Spinal cord (tissue), 9 donors: ENCODE measurements at regions not wholly inside any gene's neighbourhood (a gene's known extent, or its start where the extent isn't known, plus 50 kb on each side); places are given as distances from the start of the nearest gene placed in this dataset.

ENCODE experiments used
- DNase-seq, 6 donors: peaks; one replicate each; pipeline versions ENCODE4 v3.0.0 to v3.0.0-alpha.2; 2013 to 2015; ENCODE audit warnings: low spot score in 6 of 6, low read depth in 4 of 6
- H3K27ac ChIP-seq: one replicate; pipeline ENCODE4 v1.5.1; 2013; ENCODE audit warnings: low read depth, low read length, control low read depth
- H3K27me3 ChIP-seq: one replicate; pipeline ENCODE4 v1.6.1; 2013; ENCODE audit warnings: low read length; ENCODE audit not compliant: control insufficient read depth, insufficient read depth
- H3K36me3 ChIP-seq: one replicate; pipeline ENCODE4 v1.6.1; 2013; ENCODE audit warnings: low read length; ENCODE audit not compliant: control insufficient read depth, insufficient read depth
- H3K4me1 ChIP-seq: one replicate; pipeline ENCODE4 v1.6.1; 2013; ENCODE audit warnings: low read length; ENCODE audit not compliant: control insufficient read depth, insufficient read depth
- H3K4me3 ChIP-seq: one replicate; pipeline ENCODE4 v1.5.1; 2013; ENCODE audit warnings: low read depth, low read length, control low read depth
- H3K9me3 ChIP-seq: one replicate; pipeline ENCODE4 v1.6.1; 2013; ENCODE audit warnings: low read length; ENCODE audit not compliant: control insufficient read depth, insufficient read depth
- WGBS: methylation state at CpG from one replicate; pipeline ENCODE4 v1.1.5; 2013; ENCODE audit warnings: missing lambda C conversion rate; ENCODE audit not compliant: insufficient coverage; 5-methylcytosine and 5-hydroxymethylcytosine counted together
- donor health status: healthy.

DNA sequence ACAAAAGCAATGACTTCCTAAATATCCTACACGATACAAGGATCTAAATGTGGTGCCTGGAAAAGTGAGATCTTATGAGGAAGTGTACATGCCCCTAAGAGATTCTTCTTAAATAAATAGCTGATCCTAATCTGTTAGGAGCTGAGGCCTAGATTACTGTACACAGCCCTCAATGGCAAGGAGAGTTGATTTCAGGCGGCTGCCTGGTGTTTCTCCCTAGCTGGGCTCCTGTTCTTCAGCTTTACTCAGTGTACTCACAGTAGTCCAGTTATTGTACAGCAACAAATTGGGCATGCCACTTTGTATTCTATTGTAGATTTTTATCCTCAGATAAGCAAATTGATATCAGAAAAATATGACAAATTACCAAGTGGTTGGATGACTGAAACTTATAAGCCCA lies 358.2 kb upstream of the PDGFD start:
- Histone ChIP-seq H3K36me3 (no peaks in the 10 kb centered on the region), H3K27me3 (no peaks in the 10 kb centered on the region), H3K27ac (no peak overlapping the region), H3K4me1 (no peaks in the 10 kb centered on the region), H3K4me3 (no peak overlapping the region), H3K9me3 (no peaks in the 10 kb centered on the region)
- no peak for DNase-seq
- WGBS, result no CpG with 5 or more reads among the region's 2 CpGs

DNA sequence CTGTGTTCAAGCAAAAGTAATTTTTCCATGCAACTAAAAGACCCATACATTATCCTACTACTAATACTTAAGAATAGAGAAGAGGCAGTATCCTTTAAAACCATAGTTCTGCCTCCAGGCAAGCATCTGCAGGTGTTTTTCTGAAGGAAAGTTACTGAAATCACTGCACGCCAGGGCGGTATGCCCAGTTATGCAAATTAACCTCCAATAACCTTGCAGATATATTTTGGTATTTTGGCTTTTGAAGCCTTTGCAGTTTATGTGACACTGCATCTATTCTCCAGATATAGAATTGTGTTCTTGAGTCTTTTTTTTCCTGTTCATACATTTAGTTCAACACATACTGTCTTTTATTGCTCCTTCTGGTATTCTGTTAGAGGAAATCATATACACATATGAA lies 346.2 kb upstream of the PDGFD start:
- no CpG with 5 or more reads among the region's 2 CpGs for whole genome bisulfite sequencing
- Histone ChIP-seq H3K36me3 (no peaks in the 10 kb centered on the region), H3K27ac (no peak overlapping the region), H3K27me3 (no peaks in the 10 kb centered on the region), H3K4me1 (no peaks in the 10 kb centered on the region), H3K4me3 (no peak overlapping the region), H3K9me3 (no peaks in the 10 kb centered on the region)
- peak in 1 of 6 donors; percentile 39 for DNase-seq

DNA sequence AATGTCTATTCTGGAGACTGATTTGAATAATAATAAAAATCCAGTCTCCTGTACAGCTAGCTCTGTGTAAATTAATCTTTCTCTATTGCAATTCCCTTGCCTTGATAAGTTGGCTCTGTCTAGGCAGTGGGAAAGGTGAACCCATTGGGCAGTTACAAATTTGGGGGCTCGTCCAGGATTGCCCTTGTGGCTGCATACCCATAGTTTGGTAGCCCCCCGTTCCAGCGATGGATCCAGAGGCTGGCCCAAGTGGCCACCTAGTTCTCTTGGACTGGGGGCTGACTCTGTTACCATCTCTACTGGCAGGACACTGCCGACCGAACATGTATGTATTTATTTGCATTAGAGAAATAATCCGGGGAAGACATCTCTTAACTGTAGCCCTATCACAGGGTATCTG lies 326.2 kb upstream of the PDGFD start:
- Histone ChIP-seq H3K4me3 (no peak overlapping the region), H3K36me3 (no peaks in the 10 kb centered on the region), H3K4me1 (no peaks in the 10 kb centered on the region), H3K9me3 (peaks cover 9% of the 10 kb centered on the region), H3K27ac (no peak overlapping the region), H3K27me3 (no peaks in the 10 kb centered on the region)
- no peak for DNase-seq
- WGBS, result 87% methylated on average over 3 of the region's 6 CpGs

DNA sequence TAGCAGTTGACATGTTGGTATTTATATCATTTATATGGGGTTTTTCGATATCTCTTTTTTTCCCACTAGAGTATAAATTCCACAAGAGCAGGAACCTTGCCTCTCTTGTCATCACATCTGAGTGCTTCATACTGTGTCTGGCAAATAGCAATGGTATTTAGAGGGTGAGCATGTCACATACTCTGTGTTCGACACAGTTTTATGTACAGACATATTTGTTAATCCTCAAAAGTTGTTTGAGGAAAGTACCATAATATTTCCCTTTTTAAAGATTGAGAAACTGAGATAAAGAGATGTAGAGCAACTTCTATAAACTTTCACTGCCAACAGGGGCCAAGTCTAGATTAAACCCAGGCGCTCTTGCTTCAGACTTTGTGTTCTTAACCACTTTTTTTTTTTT lies 324.6 kb upstream of the PDGFD start:
- Histone ChIP-seq H3K4me3 (no peak overlapping the region), H3K4me1 (no peaks in the 10 kb centered on the region), H3K27ac (no peak overlapping the region), H3K36me3 (no peaks in the 10 kb centered on the region), H3K27me3 (no peaks in the 10 kb centered on the region), H3K9me3 (peaks cover 9% of the 10 kb centered on the region)
- DNase-seq, result no peak
- WGBS, result no CpG with 5 or more reads among the region's 3 CpGs

DNA sequence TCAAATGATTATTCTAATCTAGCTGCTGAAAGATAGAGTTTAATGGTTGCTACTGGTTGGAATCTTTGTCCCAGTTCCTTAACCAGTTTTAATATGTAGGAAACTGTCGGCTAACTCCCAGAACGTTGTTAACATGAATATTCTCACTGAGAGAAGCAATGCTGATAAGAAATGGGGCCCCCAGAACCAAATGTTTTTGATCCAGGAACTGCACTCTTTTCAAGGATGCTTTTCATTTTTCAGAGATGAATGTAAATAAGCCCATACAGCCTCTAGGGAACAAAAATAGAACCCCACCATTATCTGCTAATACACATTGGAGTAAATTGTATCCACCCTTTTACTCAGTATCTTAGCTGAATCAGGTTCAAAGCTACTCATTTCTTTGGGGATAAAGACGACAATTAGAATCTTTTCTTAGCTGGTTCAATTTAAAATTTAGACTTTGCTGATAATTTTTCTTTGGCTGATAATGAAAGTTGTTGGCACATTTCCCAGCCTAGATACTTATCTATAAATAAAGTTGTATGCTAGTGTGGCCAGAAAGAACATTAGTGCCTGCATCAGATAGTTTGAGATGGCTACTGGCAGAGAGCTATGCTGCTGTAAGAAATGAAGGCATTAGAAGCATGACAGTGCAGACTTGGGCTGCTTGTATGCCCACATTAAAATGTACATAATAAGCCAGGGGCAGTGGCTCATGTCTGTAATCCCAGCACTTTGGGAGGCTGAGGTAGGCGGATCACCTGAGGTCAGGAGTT lies 323.3 kb upstream of the PDGFD start:
- H3K27ac ChIP-seq, result no peak overlapping the region
- H3K36me3 ChIP-seq, result no peaks in the 10 kb centered on the region
- H3K4me3 ChIP-seq, result no peak overlapping the region
- H3K4me1 ChIP-seq, result no peaks in the 10 kb centered on the region
- peak in 1 of 6 donors; percentile 51 for DNase-seq
- H3K27me3 ChIP-seq, result no peaks in the 10 kb centered on the region
- WGBS, result no CpG with 5 or more reads among the region's 4 CpGs
- peaks cover 9% of the 10 kb centered on the region for H3K9me3 ChIP-seq

DNA sequence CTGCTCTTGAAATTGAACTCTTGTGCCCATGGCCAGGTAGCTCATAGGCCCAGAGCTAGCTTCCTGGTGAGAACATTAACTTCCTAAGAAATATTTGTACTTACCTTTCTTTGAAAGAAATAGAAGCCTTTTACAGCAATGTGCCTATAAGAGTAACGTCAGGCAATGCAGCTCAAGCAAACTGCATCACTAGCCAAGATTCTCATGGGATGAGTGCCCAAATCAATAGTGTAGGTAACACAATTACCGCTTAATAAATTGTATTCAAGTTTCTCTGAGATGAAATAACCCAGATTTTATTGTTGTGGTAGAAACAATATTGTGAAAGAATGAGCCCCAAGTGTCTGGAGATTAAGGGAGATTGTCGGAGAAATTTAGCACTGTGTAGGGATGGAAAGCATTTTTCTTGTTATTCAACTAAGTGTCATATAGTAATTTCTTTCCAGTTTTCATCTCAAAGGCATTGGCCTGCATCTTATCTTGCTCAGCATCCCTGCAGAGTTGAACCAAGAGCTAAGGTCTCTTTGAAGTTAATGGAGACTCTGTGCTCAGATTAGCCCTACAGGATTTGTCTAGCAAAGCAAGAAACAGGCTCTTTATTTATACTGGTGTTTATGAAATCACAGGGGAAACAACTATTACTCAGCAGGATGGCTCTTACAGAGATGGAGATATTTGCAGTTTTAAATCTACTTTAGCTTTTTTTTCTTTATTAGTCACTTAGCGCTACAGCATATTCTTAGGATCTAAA lies 321.0 kb upstream of the PDGFD start:
- Histone ChIP-seq H3K27me3 (no peaks in the 10 kb centered on the region), H3K27ac (no peak overlapping the region), H3K4me1 (no peaks in the 10 kb centered on the region), H3K9me3 (no peaks in the 10 kb centered on the region), H3K36me3 (no peaks in the 10 kb centered on the region), H3K4me3 (no peak overlapping the region)
- peak in 2 of 6 donors; percentile 29 to 74 for DNase-seq
- WGBS, result no CpG with 5 or more reads among the region's 4 CpGs

DNA sequence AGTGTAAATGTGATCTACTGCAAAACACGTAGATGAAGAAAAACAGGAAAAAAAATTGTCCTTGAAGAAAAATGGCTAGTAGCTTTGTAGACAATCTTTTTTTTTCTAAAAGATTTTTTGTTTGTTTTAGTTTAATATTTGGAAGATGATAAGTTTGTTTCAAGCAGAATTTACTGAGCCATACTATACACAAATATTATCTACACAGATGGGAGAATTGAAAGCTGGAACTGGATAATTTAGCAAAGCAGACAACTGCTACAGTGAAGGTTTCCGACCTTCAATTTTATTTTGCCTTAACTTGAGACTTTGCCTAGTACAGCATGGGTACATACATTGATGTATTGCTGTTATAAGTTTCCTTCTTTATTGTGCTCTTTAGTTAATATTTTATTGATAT lies 313.0 kb upstream of the PDGFD start:
- DNase-seq, result no peak
- Histone ChIP-seq H3K36me3 (no peaks in the 10 kb centered on the region), H3K9me3 (no peaks in the 10 kb centered on the region), H3K4me1 (no peaks in the 10 kb centered on the region), H3K4me3 (no peak overlapping the region), H3K27me3 (no peaks in the 10 kb centered on the region), H3K27ac (no peak overlapping the region)
- no CpG with 5 or more reads among the region's 2 CpGs for WGBS

DNA sequence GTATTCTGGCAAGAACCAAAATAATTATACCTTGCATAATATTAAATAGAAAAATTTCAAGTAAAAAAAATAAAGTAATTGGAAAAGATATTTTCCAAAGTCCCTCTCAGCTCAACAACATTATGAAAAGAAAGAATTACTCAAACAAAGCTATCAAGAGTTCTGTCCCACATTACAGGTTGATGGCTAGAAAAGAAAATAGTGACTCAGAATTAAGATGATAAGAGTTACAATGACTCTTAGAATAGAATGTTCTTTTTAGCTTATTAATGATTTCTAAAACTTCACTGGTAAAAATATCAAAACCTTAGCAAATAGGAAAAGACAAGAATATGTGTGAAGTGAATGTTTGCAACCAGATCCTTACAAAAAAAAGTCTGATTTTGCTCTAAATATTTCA lies 312.5 kb upstream of the PDGFD start:
- no peak for DNase-seq
- no peaks in the 10 kb centered on the region for H3K27me3 ChIP-seq
- no peaks in the 10 kb centered on the region for H3K36me3 ChIP-seq
- H3K27ac ChIP-seq, result no peak overlapping the region
- no peak overlapping the region for H3K4me3 ChIP-seq
- no peaks in the 10 kb centered on the region for H3K9me3 ChIP-seq
- H3K4me1 ChIP-seq, result no peaks in the 10 kb centered on the region

DNA sequence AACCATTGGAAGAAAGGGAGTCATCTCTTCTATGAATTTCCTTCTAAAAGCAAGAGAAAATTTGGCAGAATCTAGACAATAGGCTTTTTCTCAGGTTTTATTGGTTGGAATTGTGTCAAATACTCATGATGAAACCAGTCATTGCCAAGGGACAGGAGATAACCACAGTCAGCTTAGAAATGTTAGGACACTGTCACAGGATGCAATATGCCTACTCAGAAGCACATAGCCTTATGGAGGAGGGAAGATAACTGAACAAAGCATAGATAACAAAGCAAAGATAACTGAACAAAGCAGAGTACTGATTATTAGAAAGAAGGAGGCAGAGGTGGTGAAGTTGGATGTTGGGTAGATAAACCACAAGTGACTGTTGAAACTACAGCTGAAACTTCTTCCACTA lies 303.5 kb upstream of the PDGFD start:
- Histone ChIP-seq H3K4me1 (no peaks in the 10 kb centered on the region), H3K9me3 (no peaks in the 10 kb centered on the region), H3K27me3 (no peaks in the 10 kb centered on the region), H3K27ac (no peak overlapping the region), H3K36me3 (no peaks in the 10 kb centered on the region), H3K4me3 (no peak overlapping the region)
- DNase-seq, result no peak

DNA sequence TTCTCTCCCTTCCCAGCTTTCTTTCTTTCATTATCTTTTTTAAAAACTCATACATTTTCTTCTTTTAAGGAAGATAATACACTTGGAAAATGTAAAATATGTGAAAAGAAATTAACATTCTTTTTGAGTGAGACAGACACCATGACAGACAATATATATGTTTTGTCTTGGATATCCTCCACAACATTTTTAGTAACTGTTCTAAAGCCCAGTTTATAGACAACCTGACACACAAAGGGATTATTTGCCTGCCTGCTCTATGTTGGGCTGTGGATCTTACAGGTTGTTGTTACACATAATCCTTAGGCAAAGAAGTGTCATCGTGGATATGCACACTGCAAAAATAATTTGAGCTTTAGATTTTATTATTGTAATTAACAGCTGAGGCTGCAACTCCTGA lies 301.4 kb upstream of the PDGFD start:
- no CpG with 5 or more reads among the region's 1 CpG for WGBS
- no peak for DNase-seq
- no peaks in the 10 kb centered on the region for H3K4me1 ChIP-seq
- no peaks in the 10 kb centered on the region for H3K36me3 ChIP-seq
- no peak overlapping the region for H3K4me3 ChIP-seq
- no peak overlapping the region for H3K27ac ChIP-seq
- no peaks in the 10 kb centered on the region for H3K9me3 ChIP-seq
- no peaks in the 10 kb centered on the region for H3K27me3 ChIP-seq
